HCEC 1CT (cell line): ENCODE measurements at regions not wholly inside any gene's neighbourhood (a gene's known extent, or its start where the extent isn't known, plus 50 kb on each side); places are given as distances from the start of the nearest gene placed in this dataset.

Experiments used
- DNase-seq: peaks from one replicate; pipeline ENCODE4 v3.0.0-alpha.2; 2017

- DNase-seq, result peak; percentile 94
Measured at GRCh38 chr10:10605551-10606081, 412.1 kb upstream of the CELF2 start.

GRCh38 chr10:10609379-10609955 is 408.2 kb upstream of the CELF2 start:
- no peak for DNase-seq

- DNase-seq, result no peak
Measured at GRCh38 chr10:10610171-10610570, 407.5 kb upstream of the CELF2 start.

- no peak for DNase-seq
Measured at GRCh38 chr10:10612151-10612550, 405.5 kb upstream of the CELF2 start.

- DNase-seq, result peak; percentile 7
Measured at GRCh38 chr10:10613656-10614244, 403.9 kb upstream of the CELF2 start.

- DNase-seq, result no peak
Measured at GRCh38 chr10:10617686-10618085, 400.0 kb upstream of the CELF2 start.

GRCh38 chr10:10618139-10618538 is 399.5 kb upstream of the CELF2 start:
- no peak for DNase-seq

GRCh38 chr10:10623958-10624566 is 393.6 kb upstream of the CELF2 start:
- no peak for DNase-seq

- no peak for DNase-seq
Measured at GRCh38 chr10:10624567-10624962, 393.1 kb upstream of the CELF2 start.

GRCh38 chr10:10625491-10625890 is 392.2 kb upstream of the CELF2 start:
- DNase-seq, result no peak

GRCh38 chr10:10626734-10627133 is 390.9 kb upstream of the CELF2 start:
- DNase-seq, result no peak

GRCh38 chr10:10627414-10627813 is 390.3 kb upstream of the CELF2 start:
- DNase-seq, result no peak

- no peak for DNase-seq
Measured at GRCh38 chr10:10629512-10629911, 388.2 kb upstream of the CELF2 start.

GRCh38 chr10:10630281-10630680 is 387.4 kb upstream of the CELF2 start:
- no peak for DNase-seq

GRCh38 chr10:10630782-10631181 is 386.9 kb upstream of the CELF2 start:
- no peak for DNase-seq

GRCh38 chr10:10642189-10642588 is 375.5 kb upstream of the CELF2 start:
- no peak for DNase-seq

GRCh38 chr10:10642751-10643150 is 374.9 kb upstream of the CELF2 start:
- no peak for DNase-seq

GRCh38 chr10:10644008-10644646 is 373.5 kb upstream of the CELF2 start:
- peak; percentile 30 for DNase-seq

GRCh38 chr10:10644676-10645385 is 372.8 kb upstream of the CELF2 start:
- DNase-seq, result no peak

- DNase-seq, result no peak
Measured at GRCh38 chr10:10647331-10647730, 370.3 kb upstream of the CELF2 start.

- DNase-seq, result no peak
Measured at GRCh38 chr10:10657139-10657760, 360.4 kb upstream of the CELF2 start.

GRCh38 chr10:10658172-10658785 is 359.4 kb upstream of the CELF2 start:
- DNase-seq, result peak; percentile 10
